HUES48 (cell line): ENCODE measurements at regions not wholly inside any gene's neighbourhood (a gene's known extent, or its start where the extent isn't known, plus 50 kb on each side); places are given as distances from the start of the nearest gene placed in this dataset.

Source experiments
- H3K27ac ChIP-seq: one replicate; pipeline ENCODE4 v1.7.0; 2013; ENCODE audit warnings: low read depth, low read length, inconsistent platforms
- H3K27me3 ChIP-seq: 2 replicates; pipeline ENCODE4 v1.6.1; 2013; ENCODE audit warnings: mild to moderate bottlenecking, low read length; ENCODE audit not compliant: control insufficient read depth, insufficient read depth
- H3K36me3 ChIP-seq: 2 replicates; pipeline ENCODE4 v1.6.1; 2013; ENCODE audit warnings: low read length; ENCODE audit not compliant: control insufficient read depth, insufficient read depth
- H3K4me1 ChIP-seq: 2 replicates; pipeline ENCODE4 v1.6.1; 2013; ENCODE audit warnings: mild to moderate bottlenecking, low read length; ENCODE audit not compliant: control insufficient read depth, insufficient read depth
- H3K4me3 ChIP-seq: 2 replicates; pipeline ENCODE4 v1.5.1; 2013; ENCODE audit warnings: mild to moderate bottlenecking, low read depth, low read length
- H3K9ac ChIP-seq: 2 replicates; pipeline ENCODE4 v1.6.1; 2013; ENCODE audit warnings: mild to moderate bottlenecking, low read depth, low read length, moderate library complexity
- H3K9me3 ChIP-seq: 2 replicates; pipeline ENCODE4 v1.6.1; 2013; ENCODE audit warnings: low read length; ENCODE audit not compliant: control insufficient read depth, insufficient read depth

DNA sequence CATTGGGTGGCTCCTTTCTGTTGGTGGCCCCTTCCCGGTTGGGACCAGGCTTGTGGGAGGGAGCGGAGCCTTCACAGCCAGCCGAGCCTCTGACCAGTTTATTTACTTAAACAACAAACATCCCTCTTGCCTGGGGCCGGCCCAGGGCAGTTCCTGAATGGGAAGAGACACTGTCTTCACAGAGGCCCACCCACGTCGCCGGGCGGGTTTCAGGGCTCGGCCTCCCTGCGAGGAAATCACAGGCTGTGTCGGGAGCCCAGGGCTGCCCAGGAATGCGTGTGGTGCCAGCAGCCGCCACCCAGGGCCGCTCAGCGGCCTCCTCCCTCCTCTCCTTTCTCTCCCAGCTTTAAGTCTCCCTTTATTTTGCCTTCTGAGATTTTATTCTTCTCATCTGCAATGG is 132.5 kb downstream of the HSD17B3 start:
- H3K4me1 ChIP-seq: peaks cover 17% of the 10 kb centered on the region
- H3K9me3 ChIP-seq: no peaks in the 10 kb centered on the region
- no peaks in the 10 kb centered on the region for H3K36me3 ChIP-seq
- no peak overlapping the region for H3K4me3 ChIP-seq
- peak overlapping the region; percentile 28 for H3K27ac ChIP-seq
- no peaks in the 10 kb centered on the region for H3K27me3 ChIP-seq
- no peak overlapping the region for H3K9ac ChIP-seq

DNA sequence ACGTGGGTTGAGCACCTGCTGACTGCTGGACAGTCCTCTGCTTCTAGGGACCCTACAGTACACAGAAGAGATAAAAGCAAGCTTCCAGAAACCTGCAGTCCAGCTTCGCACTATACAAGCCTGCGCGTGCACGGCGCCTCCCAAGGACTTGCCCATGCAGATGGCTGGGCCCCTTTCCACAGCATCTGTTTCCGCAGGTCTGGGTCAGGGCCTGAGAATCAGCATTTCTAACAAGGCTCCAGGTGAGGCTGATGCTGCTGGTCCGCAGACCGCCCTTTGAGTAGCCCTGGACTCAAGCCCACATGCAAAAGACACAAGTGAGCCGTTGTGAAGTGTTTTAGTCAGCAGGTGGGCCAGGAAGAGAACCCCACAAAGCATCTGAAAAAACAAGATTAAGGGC is 133.1 kb downstream of the HSD17B3 start:
- Histone ChIP-seq H3K9me3 (no peaks in the 10 kb centered on the region), H3K36me3 (no peaks in the 10 kb centered on the region), H3K27me3 (no peaks in the 10 kb centered on the region), H3K4me3 (no peak overlapping the region), H3K9ac (no peak overlapping the region), H3K4me1 (peaks cover 17% of the 10 kb centered on the region), H3K27ac (no peak overlapping the region)

GRCh38 chr9:96167011-96167410 is 135.0 kb downstream of the HSD17B3 start:
- no peaks in the 10 kb centered on the region; the same call in 1 of the 2 replicates for H3K27me3 ChIP-seq
- no peaks in the 10 kb centered on the region for H3K9me3 ChIP-seq
- H3K27ac ChIP-seq: no peak overlapping the region
- H3K4me1 ChIP-seq: peaks cover 17% of the 10 kb centered on the region
- H3K4me3 ChIP-seq: no peak overlapping the region
- no peaks in the 10 kb centered on the region for H3K36me3 ChIP-seq
- no peak overlapping the region for H3K9ac ChIP-seq

GRCh38 chr9:96164268-96164683 is 137.7 kb downstream of the HSD17B3 start:
- Histone ChIP-seq H3K27ac (no peak overlapping the region), H3K4me3 (no peak overlapping the region), H3K36me3 (no peaks in the 10 kb centered on the region), H3K27me3 (no peaks in the 10 kb centered on the region; the same call in 1 of the 2 replicates), H3K4me1 (peaks cover 9% of the 10 kb centered on the region), H3K9ac (no peak overlapping the region), H3K9me3 (no peaks in the 10 kb centered on the region)

DNA sequence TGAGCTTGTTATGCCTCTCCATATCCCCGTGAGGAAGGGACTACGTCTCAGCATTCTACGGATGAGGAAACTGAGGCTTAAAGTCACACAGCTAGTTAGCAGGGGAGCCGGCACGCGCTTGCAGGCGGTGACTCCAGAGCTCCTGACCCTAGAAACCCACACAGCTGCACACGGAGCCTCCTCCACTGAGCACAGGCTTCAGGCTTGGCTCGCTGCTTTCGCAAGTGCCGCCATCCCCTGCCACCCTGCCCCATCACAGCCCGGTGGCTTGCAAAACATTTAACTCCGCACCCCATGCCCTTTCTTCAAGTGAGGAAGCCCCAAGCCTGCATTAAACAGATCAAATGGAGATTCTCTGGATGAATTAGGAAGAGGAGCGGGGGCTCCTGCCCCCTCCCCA is 138.3 kb downstream of the HSD17B3 start:
- Histone ChIP-seq H3K27me3 (no peaks in the 10 kb centered on the region; the same call in 1 of the 2 replicates), H3K4me1 (peaks cover 3% of the 10 kb centered on the region; the same call in 1 of the 2 replicates), H3K4me3 (no peak overlapping the region), H3K36me3 (no peaks in the 10 kb centered on the region), H3K9ac (no peak overlapping the region), H3K9me3 (no peaks in the 10 kb centered on the region), H3K27ac (no peak overlapping the region)

DNA sequence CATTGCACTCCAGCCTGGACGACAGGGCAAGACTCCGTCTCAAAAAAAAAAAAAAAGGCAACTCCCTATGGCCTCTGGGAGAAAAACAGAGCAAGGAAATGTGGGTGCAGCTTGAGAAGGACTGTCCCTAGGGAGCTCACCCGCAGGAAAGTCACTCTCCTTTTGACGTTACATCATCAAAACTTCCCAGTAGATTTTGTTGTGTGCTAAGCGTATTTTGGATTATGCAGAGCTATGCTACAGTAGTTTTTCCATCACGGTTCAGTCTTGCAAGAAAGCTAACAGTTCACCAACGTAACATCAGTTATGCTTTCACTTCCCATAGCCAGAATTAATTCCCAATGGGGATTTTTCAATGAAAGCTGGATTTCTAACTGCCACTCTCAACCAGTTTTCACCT is 138.8 kb downstream of the HSD17B3 start:
- Histone ChIP-seq H3K9me3 (no peaks in the 10 kb centered on the region), H3K4me3 (no peak overlapping the region), H3K4me1 (no peaks in the 10 kb centered on the region), H3K27ac (no peak overlapping the region), H3K36me3 (no peaks in the 10 kb centered on the region), H3K27me3 (no peaks in the 10 kb centered on the region; the same call in 1 of the 2 replicates), H3K9ac (no peak overlapping the region)

DNA sequence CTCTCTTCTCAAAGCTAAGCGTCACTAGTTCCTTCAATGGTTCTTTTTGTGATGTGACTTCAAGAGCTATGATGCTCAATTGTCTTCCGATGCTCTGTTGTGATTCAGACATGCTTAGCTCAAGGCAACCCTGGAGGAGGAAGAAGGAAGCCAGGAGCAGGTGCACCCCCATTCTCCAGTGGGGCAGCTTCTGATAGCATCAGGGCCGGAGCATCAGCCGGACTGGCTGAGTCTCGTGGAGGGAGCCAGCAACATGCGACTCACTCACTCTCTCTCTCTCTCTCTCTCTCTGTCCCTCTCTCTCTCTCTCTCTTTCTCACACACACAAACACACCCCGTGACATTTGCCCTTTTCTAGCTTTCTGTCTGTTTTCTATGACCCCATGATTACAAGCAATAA is 140.2 kb downstream of the HSD17B3 start:
- Histone ChIP-seq H3K4me3 (no peak overlapping the region), H3K36me3 (no peaks in the 10 kb centered on the region), H3K4me1 (peaks cover 5% of the 10 kb centered on the region; the same call in 1 of the 2 replicates), H3K27me3 (no peaks in the 10 kb centered on the region; the same call in 1 of the 2 replicates), H3K27ac (no peak overlapping the region), H3K9me3 (no peaks in the 10 kb centered on the region), H3K9ac (no peak overlapping the region)

DNA sequence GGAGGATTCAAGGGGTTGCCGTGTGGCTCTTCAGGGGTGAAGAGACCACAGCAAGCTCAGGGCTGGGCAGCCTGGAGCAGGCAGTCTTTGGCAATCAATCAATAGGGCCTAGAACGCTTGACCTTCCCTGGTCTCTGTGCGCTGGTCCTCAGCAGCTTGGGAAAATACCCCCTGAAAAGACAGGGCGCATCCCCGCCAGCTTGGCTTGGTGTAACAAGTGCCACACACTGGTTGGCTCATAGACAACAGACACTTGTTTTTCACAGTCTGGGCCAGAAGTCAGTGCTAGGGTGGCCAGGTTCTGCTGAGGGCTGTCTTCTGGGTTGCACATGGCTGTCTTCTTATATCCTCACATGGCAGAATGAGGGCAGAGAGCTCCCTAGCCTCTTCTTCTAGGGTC is 141.1 kb downstream of the HSD17B3 start:
- Histone ChIP-seq H3K36me3 (no peaks in the 10 kb centered on the region), H3K4me3 (no peak overlapping the region), H3K27ac (no peak overlapping the region), H3K27me3 (no peaks in the 10 kb centered on the region; the same call in 1 of the 2 replicates), H3K9ac (no peak overlapping the region), H3K4me1 (peaks cover 9% of the 10 kb centered on the region; the same call in 1 of the 2 replicates), H3K9me3 (no peaks in the 10 kb centered on the region)

GRCh38 chr9:96160168-96160567 is 141.8 kb downstream of the HSD17B3 start:
- H3K4me3 ChIP-seq: no peak overlapping the region
- H3K36me3 ChIP-seq: no peaks in the 10 kb centered on the region
- H3K27ac ChIP-seq: no peak overlapping the region
- H3K9me3 ChIP-seq: no peaks in the 10 kb centered on the region
- peaks cover 9% of the 10 kb centered on the region; the same call in 1 of the 2 replicates for H3K4me1 ChIP-seq
- no peak overlapping the region for H3K9ac ChIP-seq
- H3K27me3 ChIP-seq: no peaks in the 10 kb centered on the region; the same call in 1 of the 2 replicates

DNA sequence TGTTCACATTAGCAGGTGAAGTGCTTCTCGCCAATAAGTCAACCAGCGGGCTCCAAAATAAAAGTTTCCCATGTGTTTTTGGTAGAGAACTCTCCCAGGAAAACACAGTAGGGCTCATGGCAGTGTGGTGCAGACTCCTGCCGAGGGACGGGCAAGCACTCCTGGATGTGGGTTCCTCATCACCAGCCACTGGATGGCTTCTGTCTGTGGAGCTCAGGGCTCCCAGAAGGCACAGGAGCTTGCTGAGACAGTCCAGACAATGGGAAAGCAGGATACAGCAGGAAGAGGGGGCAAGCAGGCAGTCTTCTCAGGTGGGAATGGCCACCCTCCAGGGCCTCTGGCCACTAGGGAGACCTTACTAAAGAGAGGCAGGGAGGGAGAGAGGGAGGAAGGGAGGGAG is 142.4 kb downstream of the HSD17B3 start:
- H3K4me3 ChIP-seq: no peak overlapping the region
- no peak overlapping the region for H3K27ac ChIP-seq
- H3K9me3 ChIP-seq: no peaks in the 10 kb centered on the region
- peaks cover 9% of the 10 kb centered on the region; the same call in 1 of the 2 replicates for H3K4me1 ChIP-seq
- no peak overlapping the region for H3K9ac ChIP-seq
- no peaks in the 10 kb centered on the region; the same call in 1 of the 2 replicates for H3K27me3 ChIP-seq
- no peaks in the 10 kb centered on the region for H3K36me3 ChIP-seq

GRCh38 chr9:96158909-96159575 is 142.9 kb downstream of the HSD17B3 start:
- H3K4me3 ChIP-seq: no peak overlapping the region
- H3K27me3 ChIP-seq: no peaks in the 10 kb centered on the region; the same call in 1 of the 2 replicates
- no peaks in the 10 kb centered on the region for H3K9me3 ChIP-seq
- peaks cover 9% of the 10 kb centered on the region; the same call in 1 of the 2 replicates for H3K4me1 ChIP-seq
- H3K27ac ChIP-seq: no peak overlapping the region
- H3K36me3 ChIP-seq: no peaks in the 10 kb centered on the region
- H3K9ac ChIP-seq: no peak overlapping the region
